ENCODE measurements at regions not wholly inside any gene's neighbourhood (a gene's known extent, or its start where the extent isn't known, plus 50 kb on each side); places are given as distances from the start of the nearest gene placed in this dataset.

DNA sequence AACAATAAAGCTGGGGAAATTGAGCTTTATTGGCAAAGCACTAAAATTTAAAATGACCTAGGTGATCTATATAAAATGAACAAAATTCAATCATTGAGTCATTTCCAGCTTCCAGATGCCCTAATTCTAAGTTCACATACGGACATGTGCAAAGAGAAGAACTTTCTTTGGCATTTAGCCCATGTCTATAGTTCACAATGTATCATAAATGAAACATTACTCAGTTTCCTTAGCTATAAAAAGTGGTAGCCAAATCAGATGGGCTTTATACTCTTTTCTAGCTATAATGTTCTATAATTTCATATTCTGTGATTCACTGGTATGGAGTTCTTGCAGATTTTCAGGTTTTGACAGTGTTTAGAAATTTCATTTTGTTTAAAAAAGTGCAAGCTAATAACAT, 327.4 kb downstream of the KCTD8 start:
- ATAC-seq: no peak
- DNase-seq: no peak

Measured in stimulated activated naive CD8-positive, alpha-beta T cell treated with anti-CD3 and anti-CD28 coated beads, Interleukin-15, Interleukin-2, amounts not matched to agents 100 U/mL and 50 U/mL, for 24 hours (primary cell).